ENCODE measurements at regions not wholly inside any gene's neighbourhood (a gene's known extent, or its start where the extent isn't known, plus 50 kb on each side); places are given as distances from the start of the nearest gene placed in this dataset.

DNA sequence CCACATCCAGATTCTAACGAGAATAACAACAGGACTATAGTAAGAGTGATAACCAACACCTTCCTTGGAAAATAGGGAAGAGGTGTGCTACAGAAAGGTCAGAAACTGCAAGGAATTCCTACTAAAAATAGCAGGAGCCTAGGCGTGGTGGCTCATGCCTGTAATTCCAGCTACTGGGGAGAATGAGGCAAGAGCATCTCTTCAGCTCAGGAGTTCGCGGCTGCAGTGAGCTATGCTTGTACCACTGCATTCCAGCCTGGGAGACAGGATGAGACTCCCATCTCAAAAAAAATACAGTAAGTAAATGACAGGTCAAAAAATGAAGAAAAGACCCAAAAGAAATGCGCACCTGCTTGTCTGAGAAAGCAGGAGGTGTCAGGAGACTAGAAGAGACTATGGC, 101.5 kb upstream of the TSHZ3 start (continued):
- no peak for TF ChIP-seq ISL1 (CRISPR knock-in tag; IDR thresholded peaks at IDR 0.05)

GRCh38 chr19:31451686-31452330, 102.6 kb upstream of the TSHZ3 start:
- no peak for ATAC-seq
- TF ChIP-seq ARNTL (CRISPR knock-in tag; IDR thresholded peaks at IDR 0.05; ENCODE audit: borderline replicate concordance, low read depth) (no peak), PATZ1 (CRISPR knock-in tag; IDR thresholded peaks at IDR 0.05; ENCODE audit: borderline replicate concordance) (no peak)

DNA sequence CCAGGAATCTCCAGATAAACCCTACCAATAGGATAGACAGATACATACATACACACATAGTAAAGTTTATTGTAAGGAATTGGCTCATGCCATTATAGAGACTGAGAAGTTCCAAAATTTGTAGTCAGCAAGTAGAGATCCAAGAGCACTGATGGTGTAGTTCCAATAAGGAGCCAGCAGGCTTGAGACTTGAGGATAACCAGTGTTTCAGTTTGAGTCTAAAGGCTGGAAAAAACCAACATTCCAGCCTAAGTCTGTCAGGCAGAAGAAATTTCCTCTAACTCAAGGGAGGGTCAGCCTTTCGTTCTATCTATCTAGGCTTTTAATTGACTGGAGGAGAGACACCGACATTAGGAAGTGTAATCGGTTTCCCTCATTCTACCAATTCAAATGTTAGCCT, 110.2 kb upstream of the TSHZ3 start:
- TF ChIP-seq PATZ1 (CRISPR knock-in tag; IDR thresholded peaks at IDR 0.05; ENCODE audit: borderline replicate concordance) (no peak), GLIS3 (CRISPR knock-in tag; IDR thresholded peaks at IDR 0.05) (no peak), ZC3H10 (CRISPR knock-in tag; IDR thresholded peaks at IDR 0.05) (no peak), ZNF8 (CRISPR knock-in tag; IDR thresholded peaks at IDR 0.05) (no peak), OSR1 (CRISPR knock-in tag; IDR thresholded peaks at IDR 0.05) (no peak), ZFP30 (CRISPR knock-in tag; IDR thresholded peaks at IDR 0.05) (no peak)
- ATAC-seq: no peak

DNA sequence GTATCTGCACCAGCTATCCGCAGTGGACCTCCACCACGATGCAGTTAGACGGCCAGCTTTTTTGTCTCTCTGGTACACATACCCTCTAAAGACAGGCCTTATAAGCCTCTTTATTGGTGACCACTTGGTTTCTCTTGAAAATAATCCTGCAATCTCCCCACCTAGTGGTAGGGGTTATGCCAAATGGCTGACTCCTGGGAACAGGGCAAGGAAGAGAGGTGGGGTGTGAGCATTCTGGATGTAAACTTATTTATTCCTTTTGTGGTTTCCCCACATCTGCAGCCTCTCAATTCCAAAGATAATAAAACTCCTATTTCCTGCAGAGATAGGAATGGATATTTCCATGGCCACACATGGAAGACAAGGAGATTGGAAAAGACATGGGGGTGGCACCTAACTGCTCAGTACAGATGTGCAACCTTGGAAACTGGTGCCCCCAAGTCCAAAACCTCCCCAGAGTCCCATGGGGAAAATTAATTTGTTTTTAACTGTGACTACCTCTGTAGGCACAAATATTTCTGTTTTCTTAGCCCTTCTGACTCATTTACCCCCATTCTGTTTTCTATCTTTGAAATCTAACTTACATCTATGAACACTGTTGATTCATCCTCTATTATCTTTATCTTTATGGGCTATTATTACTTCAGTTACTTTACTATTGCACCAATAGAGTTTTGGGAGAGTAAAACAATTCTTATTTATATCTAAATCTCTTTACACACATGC, 112.7 kb upstream of the TSHZ3 start:
- no peak for TF ChIP-seq TCF4 (CRISPR knock-in tag; IDR thresholded peaks at IDR 0.05; ENCODE audit: borderline replicate concordance)
- TF ChIP-seq ISL1 (CRISPR knock-in tag; IDR thresholded peaks at IDR 0.05): no peak
- TF ChIP-seq ZNF565 (CRISPR knock-in tag; conservative IDR thresholded peaks at IDR 0.05; ENCODE audit: low read depth): no peak
- no peak for TF ChIP-seq RARB (CRISPR knock-in tag; IDR thresholded peaks at IDR 0.05)
- no peak for TF ChIP-seq ESRRG (CRISPR knock-in tag; IDR thresholded peaks at IDR 0.05)
- TF ChIP-seq, protein P1, sequence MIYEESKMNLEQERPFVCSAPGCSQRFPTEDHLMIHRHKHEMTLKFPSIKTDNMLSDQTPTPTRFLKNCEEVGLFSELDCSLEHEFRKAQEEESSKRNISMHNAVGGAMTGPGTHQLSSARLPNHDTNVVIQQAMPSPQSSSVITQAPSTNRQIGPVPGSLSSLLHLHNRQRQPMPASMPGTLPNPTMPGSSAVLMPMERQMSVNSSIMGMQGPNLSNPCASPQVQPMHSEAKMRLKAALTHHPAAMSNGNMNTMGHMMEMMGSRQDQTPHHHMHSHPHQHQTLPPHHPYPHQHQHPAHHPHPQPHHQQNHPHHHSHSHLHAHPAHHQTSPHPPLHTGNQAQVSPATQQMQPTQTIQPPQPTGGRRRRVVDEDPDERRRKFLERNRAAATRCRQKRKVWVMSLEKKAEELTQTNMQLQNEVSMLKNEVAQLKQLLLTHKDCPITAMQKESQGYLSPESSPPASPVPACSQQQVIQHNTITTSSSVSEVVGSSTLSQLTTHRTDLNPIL (CRISPR knock-in tag; IDR thresholded peaks at IDR 0.05; ENCODE audit: low read depth): no peak
- TF ChIP-seq SNAI2 (CRISPR knock-in tag; IDR thresholded peaks at IDR 0.05): no peak
- TF ChIP-seq ZFP3 (CRISPR knock-in tag; IDR thresholded peaks at IDR 0.05): no peak
- TF ChIP-seq, protein P2, sequence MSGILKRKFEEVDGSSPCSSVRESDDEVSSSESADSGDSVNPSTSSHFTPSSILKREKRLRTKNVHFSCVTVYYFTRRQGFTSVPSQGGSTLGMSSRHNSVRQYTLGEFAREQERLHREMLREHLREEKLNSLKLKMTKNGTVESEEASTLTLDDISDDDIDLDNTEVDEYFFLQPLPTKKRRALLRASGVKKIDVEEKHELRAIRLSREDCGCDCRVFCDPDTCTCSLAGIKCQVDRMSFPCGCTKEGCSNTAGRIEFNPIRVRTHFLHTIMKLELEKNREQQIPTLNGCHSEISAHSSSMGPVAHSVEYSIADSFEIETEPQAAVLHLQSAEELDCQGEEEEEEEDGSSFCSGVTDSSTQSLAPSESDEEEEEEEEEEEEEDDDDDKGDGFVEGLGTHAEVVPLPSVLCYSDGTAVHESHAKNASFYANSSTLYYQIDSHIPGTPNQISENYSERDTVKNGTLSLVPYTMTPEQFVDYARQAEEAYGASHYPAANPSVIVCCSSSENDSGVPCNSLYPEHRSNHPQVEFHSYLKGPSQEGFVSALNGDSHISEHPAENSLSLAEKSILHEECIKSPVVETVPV (CRISPR knock-in tag; IDR thresholded peaks at IDR 0.05): no peak
- TF ChIP-seq TSHZ2 (CRISPR knock-in tag; IDR thresholded peaks at IDR 0.05): no peak
- TF ChIP-seq BACH2 (CRISPR knock-in tag; IDR thresholded peaks at IDR 0.05; ENCODE audit: borderline replicate concordance): no peak
- no peak for TF ChIP-seq ZNF8 (CRISPR knock-in tag; IDR thresholded peaks at IDR 0.05)
- no peak for ATAC-seq
